PC-9 (cell line): ENCODE measurements at regions not wholly inside any gene's neighbourhood (a gene's known extent, or its start where the extent isn't known, plus 50 kb on each side); places are given as distances from the start of the nearest gene placed in this dataset.

ENCODE experiments used
- CTCF ChIP-seq: fragments of 200-600 bp; sonication (generic); conservative IDR thresholded peaks from 2 replicates; pipeline ENCODE4 v1.6.1; 2017; ENCODE audit warnings: mixed run types, antibody characterized with exemption, mild to moderate bottlenecking, moderate library complexity
- EZH2 ChIP-seq: fragments of 200-600 bp; sonication (generic); IDR thresholded peaks from 2 replicates; pipeline ENCODE4 v1.8.0; 2017; ENCODE audit warnings: antibody characterized with exemption, low read depth

DNA sequence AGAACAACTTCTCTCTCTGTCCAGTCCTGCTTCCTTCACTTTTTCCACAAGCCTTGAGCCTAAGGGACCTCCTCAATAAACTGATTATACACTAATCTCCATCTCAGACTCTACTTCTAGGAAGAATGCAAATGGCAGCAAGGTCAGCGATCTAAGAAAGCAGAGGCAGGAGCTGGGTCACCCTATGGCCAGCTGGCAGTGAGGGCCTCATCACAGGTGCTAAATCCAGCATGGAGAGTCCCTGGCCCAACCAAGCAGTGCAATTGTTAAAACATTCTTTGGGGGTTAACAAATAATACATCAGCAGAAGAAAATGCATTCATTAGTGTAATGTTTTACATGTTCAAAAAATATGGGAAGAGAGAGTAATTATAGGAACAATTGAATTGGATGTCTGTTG is 416.0 kb downstream of the SIPA1L2 start:
- TF ChIP-seq CTCF, result no peak
- no peak for TF ChIP-seq EZH2
